ENCODE measurements at regions not wholly inside any gene's neighbourhood (a gene's known extent, or its start where the extent isn't known, plus 50 kb on each side); places are given as distances from the start of the nearest gene placed in this dataset.

- DNase-seq (no peak), ATAC-seq (ENCODE audit: low read depth in 2 of 2) (no peak)
- no peak overlapping the region for H3K27ac Mint-ChIP-seq
Measured at GRCh38 chr2:60029566-60029883, 523.9 kb downstream of the BCL11A start.

DNA sequence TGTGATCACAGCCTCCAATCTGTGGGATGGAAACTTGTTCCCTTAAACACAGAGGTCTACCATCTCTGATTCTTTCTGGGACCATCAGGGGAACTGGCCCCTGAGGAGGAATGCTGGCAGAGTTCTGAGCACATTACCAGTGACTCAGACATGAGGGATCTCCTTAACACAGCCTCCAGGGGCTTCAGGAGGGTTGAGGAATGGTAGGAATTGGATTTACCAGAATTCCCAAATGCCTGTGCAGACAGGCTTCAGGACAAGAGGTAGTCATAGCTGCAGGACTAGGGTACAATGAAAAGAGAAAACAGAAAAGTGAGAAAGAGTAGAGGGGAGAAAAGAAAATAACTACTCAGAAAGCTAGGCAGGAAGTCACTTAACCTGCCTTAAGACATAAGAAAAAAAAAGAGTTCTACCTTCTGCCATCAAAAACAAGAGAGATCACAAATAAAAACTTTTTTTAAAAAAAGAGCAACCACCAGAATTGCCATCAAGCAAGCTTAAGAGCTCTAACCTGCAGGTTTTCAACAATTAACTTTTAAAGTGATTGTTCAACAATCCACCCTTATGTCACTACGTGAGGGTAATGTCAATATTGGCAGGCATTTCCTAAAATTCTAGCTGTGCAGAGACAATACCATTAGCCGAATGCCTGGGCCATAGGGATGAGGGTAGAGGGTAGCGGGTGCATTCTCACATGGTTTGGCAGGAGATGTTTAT, 524.4 kb downstream of the BCL11A start:
- DNase-seq (no peak), ATAC-seq (ENCODE audit: low read depth in 2 of 2) (no peak)
- Histone ChIP-seq H3K9me3 (ENCODE audit: control insufficient read depth in 2 of 2, low read length in 2 of 2) (no peaks in the 10 kb centered on the region), H3K4me1 (ENCODE audit: control insufficient read depth, insufficient read depth, low read length, poor library complexity, severe bottlenecking) (no peaks in the 10 kb centered on the region), H3K36me3 (ENCODE audit: control insufficient read depth, insufficient read depth, low read length) (no peaks in the 10 kb centered on the region), H3K4me3 (ENCODE audit: low read depth, low read length) (no peak overlapping the region), H3K27me3 (ENCODE audit: control insufficient read depth, insufficient read depth, low read length) (no peaks in the 10 kb centered on the region), H3K27ac (ENCODE audit: insufficient read depth, low read length, poor library complexity, severe bottlenecking) (no peak overlapping the region)
- Mint-ChIP-seq H3K4me3 (no peak overlapping the region), H3K36me3 (no peaks in the 10 kb centered on the region), H3K9me3 (peaks cover 0 to 5% (median 0%) of the 10 kb centered on the region in 7 donors), H3K27ac (no peak overlapping the region), H3K27me3 (no peaks in the 10 kb centered on the region), H3K4me1 (no peaks in the 10 kb centered on the region)

More at GRCh38 chr2:60029566-60029883, 523.9 kb downstream of the BCL11A start:
- Histone ChIP-seq H3K27me3 (ENCODE audit: control insufficient read depth, insufficient read depth, low read length) (no peaks in the 10 kb centered on the region), H3K27ac (ENCODE audit: insufficient read depth, low read length, poor library complexity, severe bottlenecking) (no peak overlapping the region), H3K9me3 (ENCODE audit: control insufficient read depth in 2 of 2, low read length in 2 of 2) (no peaks in the 10 kb centered on the region), H3K36me3 (ENCODE audit: control insufficient read depth, insufficient read depth, low read length) (no peaks in the 10 kb centered on the region), H3K4me3 (ENCODE audit: low read depth, low read length) (no peak overlapping the region), H3K4me1 (ENCODE audit: control insufficient read depth, insufficient read depth, low read length, poor library complexity, severe bottlenecking) (no peaks in the 10 kb centered on the region)
- Mint-ChIP-seq H3K9me3 (peaks cover 0 to 6% (median 0%) of the 10 kb centered on the region in 7 donors), H3K36me3 (no peaks in the 10 kb centered on the region), H3K4me1 (no peaks in the 10 kb centered on the region), H3K4me3 (no peak overlapping the region), H3K27me3 (no peaks in the 10 kb centered on the region)

DNA sequence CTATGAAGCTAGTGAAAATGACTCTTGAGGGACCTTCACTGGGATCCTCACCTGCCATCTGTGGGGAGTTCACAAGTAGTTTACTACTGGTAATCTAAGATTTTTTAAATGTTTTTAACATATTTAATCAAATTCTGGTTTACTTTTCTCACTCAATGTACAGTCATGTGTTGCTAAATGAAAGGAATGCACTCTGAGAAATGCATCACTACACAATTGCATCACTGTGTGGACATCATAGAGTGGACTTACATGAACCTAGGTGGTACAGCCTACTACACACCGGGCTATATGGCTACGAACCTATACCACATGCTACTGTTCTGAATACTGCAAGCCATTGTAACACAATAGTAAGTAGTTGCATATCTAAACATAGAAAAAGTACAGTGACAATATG, 528.0 kb downstream of the BCL11A start:
- no peak overlapping the region for H3K27ac Mint-ChIP-seq
- DNase-seq, result no peak

GRCh38 chr2:60023256-60023985, 530.0 kb downstream of the BCL11A start:
- H3K4me1 Mint-ChIP-seq, result no peaks in the 10 kb centered on the region
- H3K27ac ChIP-seq (ENCODE audit: insufficient read depth, low read length, poor library complexity, severe bottlenecking), result no peak overlapping the region
- no peaks in the 10 kb centered on the region for H3K9me3 ChIP-seq (ENCODE audit: control insufficient read depth in 2 of 2, low read length in 2 of 2)
- no peaks in the 10 kb centered on the region for H3K27me3 ChIP-seq (ENCODE audit: control insufficient read depth, insufficient read depth, low read length)
- no peak overlapping the region for H3K4me3 ChIP-seq (ENCODE audit: low read depth, low read length)
- DNase-seq, result no peak
- peaks cover 0 to 4% (median 0%) of the 10 kb centered on the region in 7 donors for H3K9me3 Mint-ChIP-seq
- no peak overlapping the region for H3K4me3 Mint-ChIP-seq
- H3K36me3 Mint-ChIP-seq, result no peaks in the 10 kb centered on the region
- H3K27me3 Mint-ChIP-seq, result no peaks in the 10 kb centered on the region
- H3K27ac Mint-ChIP-seq, result no peak overlapping the region
- H3K4me1 ChIP-seq (ENCODE audit: control insufficient read depth, insufficient read depth, low read length, poor library complexity, severe bottlenecking), result no peaks in the 10 kb centered on the region
- no peak for ATAC-seq (ENCODE audit: low read depth in 2 of 2)
- no peaks in the 10 kb centered on the region for H3K36me3 ChIP-seq (ENCODE audit: control insufficient read depth, insufficient read depth, low read length)

More for the DNA sequence above, 528.0 kb downstream of the BCL11A start:
- H3K36me3 ChIP-seq (ENCODE audit: control insufficient read depth, insufficient read depth, low read length), result no peaks in the 10 kb centered on the region
- peaks cover 0 to 6% (median 0%) of the 10 kb centered on the region in 7 donors for H3K9me3 Mint-ChIP-seq
- H3K36me3 Mint-ChIP-seq, result no peaks in the 10 kb centered on the region
- H3K4me3 ChIP-seq (ENCODE audit: low read depth, low read length), result no peak overlapping the region
- H3K27ac ChIP-seq (ENCODE audit: insufficient read depth, low read length, poor library complexity, severe bottlenecking), result no peak overlapping the region
- ATAC-seq (ENCODE audit: low read depth in 2 of 2), result no peak
- no peaks in the 10 kb centered on the region for H3K4me1 ChIP-seq (ENCODE audit: control insufficient read depth, insufficient read depth, low read length, poor library complexity, severe bottlenecking)
- H3K9me3 ChIP-seq (ENCODE audit: control insufficient read depth in 2 of 2, low read length in 2 of 2), result no peaks in the 10 kb centered on the region
- H3K4me1 Mint-ChIP-seq, result no peaks in the 10 kb centered on the region
- H3K27me3 Mint-ChIP-seq, result no peaks in the 10 kb centered on the region
- no peaks in the 10 kb centered on the region for H3K27me3 ChIP-seq (ENCODE audit: control insufficient read depth, insufficient read depth, low read length)
- no peak overlapping the region for H3K4me3 Mint-ChIP-seq

- H3K4me1 ChIP-seq (ENCODE audit: control insufficient read depth, insufficient read depth, low read length, poor library complexity, severe bottlenecking), result no peaks in the 10 kb centered on the region
- H3K9me3 ChIP-seq (ENCODE audit: control insufficient read depth in 2 of 2, low read length in 2 of 2), result no peaks in the 10 kb centered on the region
- no peaks in the 10 kb centered on the region for H3K36me3 ChIP-seq (ENCODE audit: control insufficient read depth, insufficient read depth, low read length)
- no peak for ATAC-seq (ENCODE audit: low read depth in 2 of 2)
- H3K4me3 ChIP-seq (ENCODE audit: low read depth, low read length), result no peak overlapping the region
- no peaks in the 10 kb centered on the region for H3K27me3 ChIP-seq (ENCODE audit: control insufficient read depth, insufficient read depth, low read length)
- peaks cover 0 to 3% (median 0%) of the 10 kb centered on the region in 7 donors for H3K9me3 Mint-ChIP-seq
- H3K27me3 Mint-ChIP-seq, result no peaks in the 10 kb centered on the region
- no peak overlapping the region for H3K27ac Mint-ChIP-seq
- no peak overlapping the region for H3K4me3 Mint-ChIP-seq
- no peaks in the 10 kb centered on the region for H3K36me3 Mint-ChIP-seq
- H3K27ac ChIP-seq (ENCODE audit: insufficient read depth, low read length, poor library complexity, severe bottlenecking), result no peak overlapping the region
- no peaks in the 10 kb centered on the region for H3K4me1 Mint-ChIP-seq
- DNase-seq, result no peak
Measured at GRCh38 chr2:60007671-60008070, 545.8 kb downstream of the BCL11A start.

- Mint-ChIP-seq H3K4me1 (no peaks in the 10 kb centered on the region), H3K4me3 (no peak overlapping the region), H3K27me3 (no peaks in the 10 kb centered on the region), H3K9me3 (peaks cover 0 to 3% (median 0%) of the 10 kb centered on the region in 7 donors), H3K27ac (no peak overlapping the region), H3K36me3 (no peaks in the 10 kb centered on the region)
- ATAC-seq (ENCODE audit: low read depth in 2 of 2), result no peak
- no peak overlapping the region for H3K27ac ChIP-seq (ENCODE audit: insufficient read depth, low read length, poor library complexity, severe bottlenecking)
- no peak for DNase-seq
- no peak overlapping the region for H3K4me3 ChIP-seq (ENCODE audit: low read depth, low read length)
- no peaks in the 10 kb centered on the region for H3K36me3 ChIP-seq (ENCODE audit: control insufficient read depth, insufficient read depth, low read length)
- no peaks in the 10 kb centered on the region for H3K4me1 ChIP-seq (ENCODE audit: control insufficient read depth, insufficient read depth, low read length, poor library complexity, severe bottlenecking)
- no peaks in the 10 kb centered on the region for H3K9me3 ChIP-seq (ENCODE audit: control insufficient read depth in 2 of 2, low read length in 2 of 2)
- no peaks in the 10 kb centered on the region for H3K27me3 ChIP-seq (ENCODE audit: control insufficient read depth, insufficient read depth, low read length)
Measured at GRCh38 chr2:60003076-60003475, 550.4 kb downstream of the BCL11A start.

- ATAC-seq (ENCODE audit: low read depth in 2 of 2) (no peak), DNase-seq (no peak)
- Histone ChIP-seq H3K27me3 (ENCODE audit: control insufficient read depth, insufficient read depth, low read length) (no peaks in the 10 kb centered on the region), H3K4me1 (ENCODE audit: control insufficient read depth, insufficient read depth, low read length, poor library complexity, severe bottlenecking) (no peaks in the 10 kb centered on the region), H3K36me3 (ENCODE audit: control insufficient read depth, insufficient read depth, low read length) (no peaks in the 10 kb centered on the region), H3K9me3 (ENCODE audit: control insufficient read depth in 2 of 2, low read length in 2 of 2) (no peaks in the 10 kb centered on the region), H3K4me3 (ENCODE audit: low read depth, low read length) (no peak overlapping the region), H3K27ac (ENCODE audit: insufficient read depth, low read length, poor library complexity, severe bottlenecking) (no peak overlapping the region)
- Mint-ChIP-seq H3K27me3 (no peaks in the 10 kb centered on the region), H3K9me3 (peaks cover 0 to 3% (median 0%) of the 10 kb centered on the region in 7 donors), H3K4me1 (no peaks in the 10 kb centered on the region), H3K27ac (no peak overlapping the region), H3K36me3 (no peaks in the 10 kb centered on the region), H3K4me3 (no peak overlapping the region)
Measured at GRCh38 chr2:60002183-60002867, 551.1 kb downstream of the BCL11A start.

Data from CD4-positive, CD25-positive, alpha-beta regulatory T cell (primary cell).